Panc1 (cell line): ENCODE measurements at regions not wholly inside any gene's neighbourhood (a gene's known extent, or its start where the extent isn't known, plus 50 kb on each side); places are given as distances from the start of the nearest gene placed in this dataset.

ENCODE experiments used
- ATAC-seq: fragments of 200-7000 bp; cut with Tn5 transposase; 2 replicates; pipeline ENCODE4 v1.9.1; 2020; ENCODE audit warnings: mild to moderate bottlenecking, moderate library complexity
- BruUV-seq: library from RNA; stranded (reverse); fragments of 400-500 nt; replicated peaks from 2 replicates; lab custom pipeline; 2021; lab: Mats Ljungman, UMichigan
- CTCF ChIA-PET: fragments of 300-600 bp; sonication (Branson Sonifier 250); formaldehyde crosslinking; loops from one replicate; lab custom pipeline; 2022; ENCODE audit warnings: antibody characterized with exemption; lab: Charles Lee
- POLR2A ChIA-PET: fragments of 300-600 bp; sonication (Branson Sonifier 250); formaldehyde crosslinking; loops from one replicate; lab custom pipeline; 2022; ENCODE audit warnings: antibody characterized with exemption; lab: Charles Lee
- DNase-seq: peaks from one replicate; pipeline ENCODE4 v3.0.0-alpha.2; 2010; ENCODE audit warnings: low read depth, low spot score
- H3K27ac ChIP-seq: 2 replicates; pipeline ENCODE4 v1.5.1; 2011; ENCODE audit warnings: mild to moderate bottlenecking, low read length, inconsistent platforms
- H3K27me3 ChIP-seq: fragments of 200-500 bp; sonication (Bioruptor generic); 2 replicates; pipeline ENCODE4 v1.6.0; 2014; ENCODE audit warnings: low read length, inconsistent platforms; ENCODE audit not compliant: control insufficient read depth, insufficient read depth
- H3K36me3 ChIP-seq: fragments of 200-500 bp; sonication (Bioruptor generic); 2 replicates; pipeline ENCODE4 v1.5.1; 2014; ENCODE audit warnings: inconsistent platforms, mild to moderate bottlenecking, low read length, moderate library complexity; ENCODE audit not compliant: control insufficient read depth, insufficient read depth
- H3K4me1 ChIP-seq: 2 replicates; pipeline ENCODE4 v1.5.1; 2011; ENCODE audit warnings: inconsistent platforms, mild to moderate bottlenecking, low read length, moderate library complexity; ENCODE audit not compliant: control insufficient read depth, insufficient read depth
- H3K4me3 ChIP-seq, 2 experiments: 2 replicates each; pipeline ENCODE4 v1.5.1; 2011 to 2012; ENCODE audit warnings: low read depth in 2 of 2, low read length in 2 of 2, mild to moderate bottlenecking in 2 of 2, inconsistent platforms in 1 of 2, moderate library complexity in 1 of 2
- H3K9me3 ChIP-seq: fragments of 200-500 bp; sonication (Bioruptor generic); 2 replicates; pipeline ENCODE4 v1.5.1; 2014; ENCODE audit warnings: low read depth, mild to moderate bottlenecking, inconsistent platforms, low read length, moderate library complexity; ENCODE audit not compliant: control insufficient read depth, insufficient read depth
- CTCF ChIP-seq: fragments of 450-650 bp; IDR thresholded peaks from 2 replicates; pipeline ENCODE4 v1.5.1; 2017; ENCODE audit warnings: mild to moderate bottlenecking
- POLR2AphosphoS5 ChIP-seq: IDR thresholded peaks from 2 replicates; pipeline ENCODE4 v1.6.1; 2012; ENCODE audit warnings: mild to moderate bottlenecking, low read depth, low read length, moderate library complexity
- REST ChIP-seq, 2 experiments: IDR thresholded peaks; 2 replicates each; pipeline ENCODE4 v1.6.1; 2011 to 2012; ENCODE audit warnings: low read depth in 2 of 2, control low read depth in 1 of 2, low read length in 1 of 2, mild to moderate bottlenecking in 1 of 2, moderate library complexity in 1 of 2; ENCODE audit not compliant: insufficient read depth in 1 of 2
- SIN3A ChIP-seq: IDR thresholded peaks from 2 replicates; pipeline ENCODE4 v1.6.1; 2012; ENCODE audit warnings: low read depth, mild to moderate bottlenecking, low read length, moderate library complexity, borderline replicate concordance; ENCODE audit not compliant: insufficient read depth
- TCF7L2 ChIP-seq: IDR thresholded peaks from 2 replicates; pipeline ENCODE4 v1.6.1; 2011; ENCODE audit warnings: mild to moderate bottlenecking, low read depth, low read length, inconsistent platforms
- in situ Hi-C: cut with HindIII; loops from 2 replicates; pipeline ENCODE4 v1.10.0; 2016; ENCODE audit warnings: low sequenced_read_pairs, low pct_unique_long_range_greater_than_20kb
- intact Hi-C: fragments of 100-400 bp; cut with micrococcal nuclease; formaldehyde crosslinking; loops from one replicate; pipeline ENCODE4 v1.10.0; 2022; ENCODE audit not compliant: unreplicated experiment

- ATAC-seq: no peak
- BruUV-seq: no TSS peak
- Histone ChIP-seq H3K27ac (no peak overlapping the region), H3K4me3 (no peak overlapping the region), H3K27me3 (no peaks in the 10 kb centered on the region), H3K36me3 (no peaks in the 10 kb centered on the region), H3K9me3 (no peaks in the 10 kb centered on the region), H3K4me1 (no peaks in the 10 kb centered on the region)
- ChIA-PET POLR2A (no interaction called here), CTCF (no interaction called here)
- in situ Hi-C loops: no loop called here
- no peak for DNase-seq
- intact Hi-C loops: no loop called here
- TF ChIP-seq CTCF: no peak
- TF ChIP-seq POLR2AphosphoS5: no peak
- no peak for TF ChIP-seq REST (IDR thresholded peaks at IDR 0.05; ENCODE audit: insufficient read depth in 1 of 2, low read depth in 2 of 2, low read length in 1 of 2)
- no peak for TF ChIP-seq SIN3A
- no peak for TF ChIP-seq TCF7L2
These were observed 86.4 kb upstream of the SLC35G4 start for GRCh38 chr18:11522992-11523391.

- no peak overlapping the region for H3K27ac ChIP-seq
- BruUV-seq: no TSS peak
- H3K36me3 ChIP-seq: no peaks in the 10 kb centered on the region
- intact Hi-C loops (no loop called here), in situ Hi-C loops (no loop called here)
- no peaks in the 10 kb centered on the region for H3K4me1 ChIP-seq
- H3K4me3 ChIP-seq: no peak overlapping the region
- TF ChIP-seq TCF7L2: no peak
- no peak for TF ChIP-seq CTCF
- no peak for TF ChIP-seq POLR2AphosphoS5
- TF ChIP-seq REST (IDR thresholded peaks at IDR 0.05; ENCODE audit: insufficient read depth in 1 of 2, low read depth in 2 of 2, low read length in 1 of 2): no peak
- TF ChIP-seq SIN3A: no peak
- no peak for ATAC-seq
- CTCF ChIA-PET: no interaction called here
- H3K27me3 ChIP-seq: no peaks in the 10 kb centered on the region
- no peak for DNase-seq
- POLR2A ChIA-PET: no interaction called here
- H3K9me3 ChIP-seq: no peaks in the 10 kb centered on the region
These were observed 87.5 kb upstream of the SLC35G4 start for GRCh38 chr18:11521853-11522252.
